ENCODE measurements at regions not wholly inside any gene's neighbourhood (a gene's known extent, or its start where the extent isn't known, plus 50 kb on each side); places are given as distances from the start of the nearest gene placed in this dataset.

- Histone ChIP-seq H3K79me2 (ENCODE audit: low read length) (no peaks in the 10 kb centered on the region), H4K20me1 (ENCODE audit: insufficient read depth, low read length) (no peaks in the 10 kb centered on the region), H3K27ac (ENCODE audit: low read length) (no peak overlapping the region), H3K9me3 (ENCODE audit: insufficient read depth, low read length) (no peaks in the 10 kb centered on the region), H3K27me3 (ENCODE audit: low read depth, low read length) (no peaks in the 10 kb centered on the region), H3K9ac (ENCODE audit: low read length) (no peak overlapping the region), H2AFZ (ENCODE audit: low read depth, low read length) (no peak overlapping the region), H3K4me3 (ENCODE audit: low read length) (no peak overlapping the region), H3K4me1 (ENCODE audit: low read length) (no peaks in the 10 kb centered on the region), H3K36me3 (replicated peaks; ENCODE audit: low read depth, low read length) (no peaks in the 10 kb centered on the region), H3K4me2 (ENCODE audit: low read length) (no peak overlapping the region)
- no peak for TF ChIP-seq EZH2phosphoT487 (IDR thresholded peaks at IDR 0.05; ENCODE audit: low read depth)
- TF ChIP-seq, protein P1, sequence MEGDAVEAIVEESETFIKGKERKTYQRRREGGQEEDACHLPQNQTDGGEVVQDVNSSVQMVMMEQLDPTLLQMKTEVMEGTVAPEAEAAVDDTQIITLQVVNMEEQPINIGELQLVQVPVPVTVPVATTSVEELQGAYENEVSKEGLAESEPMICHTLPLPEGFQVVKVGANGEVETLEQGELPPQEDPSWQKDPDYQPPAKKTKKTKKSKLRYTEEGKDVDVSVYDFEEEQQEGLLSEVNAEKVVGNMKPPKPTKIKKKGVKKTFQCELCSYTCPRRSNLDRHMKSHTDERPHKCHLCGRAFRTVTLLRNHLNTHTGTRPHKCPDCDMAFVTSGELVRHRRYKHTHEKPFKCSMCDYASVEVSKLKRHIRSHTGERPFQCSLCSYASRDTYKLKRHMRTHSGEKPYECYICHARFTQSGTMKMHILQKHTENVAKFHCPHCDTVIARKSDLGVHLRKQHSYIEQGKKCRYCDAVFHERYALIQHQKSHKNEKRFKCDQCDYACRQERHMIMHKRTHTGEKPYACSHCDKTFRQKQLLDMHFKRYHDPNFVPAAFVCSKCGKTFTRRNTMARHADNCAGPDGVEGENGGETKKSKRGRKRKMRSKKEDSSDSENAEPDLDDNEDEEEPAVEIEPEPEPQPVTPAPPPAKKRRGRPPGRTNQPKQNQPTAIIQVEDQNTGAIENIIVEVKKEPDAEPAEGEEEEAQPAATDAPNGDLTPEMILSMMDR (IDR thresholded peaks at IDR 0.05; ENCODE audit: low read depth, low read length), result no peak
These were observed 244.0 kb downstream of the FIGN start for GRCh38 chr2:163491850-163492249.

- no peak overlapping the region for H3K4me3 ChIP-seq (ENCODE audit: low read length)
- H3K27ac ChIP-seq (ENCODE audit: low read length), result no peak overlapping the region
- H3K9ac ChIP-seq (ENCODE audit: low read length), result no peak overlapping the region
- no peaks in the 10 kb centered on the region for H3K4me1 ChIP-seq (ENCODE audit: low read length)
- H3K27me3 ChIP-seq (ENCODE audit: low read depth, low read length), result no peaks in the 10 kb centered on the region
- TF ChIP-seq, protein P1 (IDR thresholded peaks at IDR 0.05; ENCODE audit: low read depth, low read length), result no peak
- no peak for TF ChIP-seq EZH2phosphoT487 (IDR thresholded peaks at IDR 0.05; ENCODE audit: low read depth)
- H3K79me2 ChIP-seq (ENCODE audit: low read length), result no peaks in the 10 kb centered on the region
- H3K9me3 ChIP-seq (ENCODE audit: insufficient read depth, low read length), result no peaks in the 10 kb centered on the region
- no peaks in the 10 kb centered on the region for H3K36me3 ChIP-seq (replicated peaks; ENCODE audit: low read depth, low read length)
- no peak overlapping the region for H2AFZ ChIP-seq (ENCODE audit: low read depth, low read length)
- H3K4me2 ChIP-seq (ENCODE audit: low read length), result no peak overlapping the region
- no peaks in the 10 kb centered on the region for H4K20me1 ChIP-seq (ENCODE audit: insufficient read depth, low read length)
These were observed 245.5 kb downstream of the FIGN start for GRCh38 chr2:163490281-163490680.

GRCh38 chr2:163481515-163481914 lies 254.3 kb downstream of the FIGN start:
- Histone ChIP-seq H3K79me2 (ENCODE audit: low read length) (no peaks in the 10 kb centered on the region), H3K4me2 (ENCODE audit: low read length) (no peak overlapping the region), H3K36me3 (replicated peaks; ENCODE audit: low read depth, low read length) (no peaks in the 10 kb centered on the region), H4K20me1 (ENCODE audit: insufficient read depth, low read length) (no peaks in the 10 kb centered on the region), H3K27me3 (ENCODE audit: low read depth, low read length) (no peaks in the 10 kb centered on the region), H2AFZ (ENCODE audit: low read depth, low read length) (peak overlapping the region; percentile 40; the same call in 1 of the 2 replicates), H3K4me3 (ENCODE audit: low read length) (no peak overlapping the region), H3K9ac (ENCODE audit: low read length) (no peak overlapping the region), H3K9me3 (ENCODE audit: insufficient read depth, low read length) (no peaks in the 10 kb centered on the region), H3K4me1 (ENCODE audit: low read length) (no peaks in the 10 kb centered on the region), H3K27ac (ENCODE audit: low read length) (no peak overlapping the region)
- TF ChIP-seq, protein P1 (IDR thresholded peaks at IDR 0.05; ENCODE audit: low read depth, low read length), result no peak
- TF ChIP-seq EZH2phosphoT487 (IDR thresholded peaks at IDR 0.05; ENCODE audit: low read depth), result no peak

- Histone ChIP-seq H3K27me3 (ENCODE audit: low read depth, low read length) (no peaks in the 10 kb centered on the region), H3K9me3 (ENCODE audit: insufficient read depth, low read length) (no peaks in the 10 kb centered on the region), H4K20me1 (ENCODE audit: insufficient read depth, low read length) (no peaks in the 10 kb centered on the region), H3K79me2 (ENCODE audit: low read length) (no peaks in the 10 kb centered on the region), H3K4me2 (ENCODE audit: low read length) (no peak overlapping the region), H3K27ac (ENCODE audit: low read length) (no peak overlapping the region), H2AFZ (ENCODE audit: low read depth, low read length) (no peak overlapping the region), H3K9ac (ENCODE audit: low read length) (no peak overlapping the region), H3K4me1 (ENCODE audit: low read length) (no peaks in the 10 kb centered on the region), H3K36me3 (replicated peaks; ENCODE audit: low read depth, low read length) (no peaks in the 10 kb centered on the region), H3K4me3 (ENCODE audit: low read length) (no peak overlapping the region)
- TF ChIP-seq, protein P1 (IDR thresholded peaks at IDR 0.05; ENCODE audit: low read depth, low read length), result no peak
- TF ChIP-seq EZH2phosphoT487 (IDR thresholded peaks at IDR 0.05; ENCODE audit: low read depth), result no peak
These were observed 256.2 kb downstream of the FIGN start for GRCh38 chr2:163479599-163479998.

All from OCI-LY3 (cell line).